Gastroesophageal sphincter (tissue), 4 donors: ENCODE measurements at regions not wholly inside any gene's neighbourhood (a gene's known extent, or its start where the extent isn't known, plus 50 kb on each side); places are given as distances from the start of the nearest gene placed in this dataset.

Experiments
- ATAC-seq: fragments of 150-250 bp; one replicate; pipeline ENCODE4 v1.9.1; 2016; ENCODE audit warnings: mild to moderate bottlenecking, moderate library complexity
- H3K27ac ChIP-seq, 4 donors: fragments of 200-600 bp; sonication (generic) in 3 of 4; 1 replicate in 3 of 4; 2 replicates in 1 of 4; pipeline ENCODE4 v1.5.1; 2016 to 2019
- H3K27me3 ChIP-seq: fragments of 200-600 bp; sonication (generic); one replicate; pipeline ENCODE4 v1.5.1; 2019
- H3K36me3 ChIP-seq, 2 donors: fragments of 200-600 bp; sonication (generic); one replicate each; pipeline ENCODE4 v1.5.1; 2019; ENCODE audit warnings: control low read depth in 1 of 2
- H3K4me1 ChIP-seq, 3 donors: fragments of 200-600 bp; sonication (generic); 1 replicate in 2 of 3; 2 replicates in 1 of 3; pipeline ENCODE4 v1.5.1; 2016 to 2019; ENCODE audit warnings: control low read depth in 2 of 3
- H3K4me3 ChIP-seq, 2 donors: fragments of 200-600 bp; sonication (generic); one replicate each; pipeline ENCODE4 v1.5.1; 2019; ENCODE audit warnings: mild to moderate bottlenecking in 1 of 2, moderate library complexity in 1 of 2
- H3K9me3 ChIP-seq, 3 donors: fragments of 200-600 bp; sonication (generic); one replicate each; pipeline ENCODE4 v1.5.1; 2017 to 2019; ENCODE audit warnings: control low read depth in 2 of 3
- EP300 ChIP-seq: sonication (generic); formaldehyde crosslinking; IDR thresholded peaks from one replicate; pipeline ENCODE4 v1.6.1; 2017; ENCODE audit warnings: antibody characterized with exemption, mild to moderate bottlenecking
- POLR2A ChIP-seq, 2 donors: fragments of 450-650 bp; IDR thresholded peaks; one replicate each; pipeline ENCODE4 v1.6.1; 2017; ENCODE audit warnings: antibody characterized with exemption in 2 of 2, mild to moderate bottlenecking in 2 of 2, moderate library complexity in 1 of 2
- POLR2AphosphoS5 ChIP-seq: sonication (generic); formaldehyde crosslinking; IDR thresholded peaks from one replicate; pipeline ENCODE4 v1.6.1; 2017; ENCODE audit warnings: antibody characterized with exemption
- WGBS, 2 donors: methylation state at CpG; one replicate each; pipeline ENCODE4 v1.1.5; 2018; ENCODE audit warnings: low coverage in 1 of 2; 5-methylcytosine and 5-hydroxymethylcytosine counted together
- TF ChIP-seq, protein P1 (sequence below), 4 experiments: fragments of 200-600 bp in 2 of 4; fragments of 450-650 bp in 2 of 4; sonication (generic) in 1 of 4; IDR thresholded peaks; one replicate each; pipeline ENCODE4 v1.5.1; 2017 to 2019; ENCODE audit warnings: antibody characterized with exemption in 4 of 4, mild to moderate bottlenecking in 2 of 4, moderate library complexity in 2 of 4

DNA sequence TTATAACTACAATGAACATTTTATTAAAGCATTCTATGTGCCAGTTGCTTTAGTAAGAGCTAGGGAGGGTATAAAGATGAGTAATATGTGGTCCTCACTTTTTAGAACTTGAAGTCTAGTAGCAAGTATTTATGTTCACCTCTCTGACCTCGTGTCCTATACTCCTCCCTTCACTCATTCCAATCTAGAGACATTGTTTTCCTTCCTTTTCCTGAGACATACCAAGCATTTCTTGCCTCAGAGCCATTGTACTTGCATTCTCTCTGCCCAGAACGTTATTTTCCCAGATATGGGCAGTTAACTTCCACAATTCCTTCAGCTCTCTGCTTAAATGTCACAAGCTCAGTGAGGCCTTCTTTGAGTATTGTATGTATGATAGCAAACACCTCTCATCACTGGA lies 408.6 kb downstream of the PDCD6IP start:
- Histone ChIP-seq H3K4me1 (peaks cover 1 to 52% (median 15%) of the 10 kb centered on the region in 3 donors), H3K27ac (peak overlapping the region; percentile 84 to 97 (median 88)), H3K27me3 (no peaks in the 10 kb centered on the region), H3K9me3 (no peaks in the 10 kb centered on the region), H3K4me3 (no peak overlapping the region), H3K36me3 (no peaks in the 10 kb centered on the region)
- peak; percentile 37 for ATAC-seq
- TF ChIP-seq POLR2A (IDR thresholded peaks at IDR 0.05), result no peak
- TF ChIP-seq EP300, result no peak
- TF ChIP-seq, protein P1, sequence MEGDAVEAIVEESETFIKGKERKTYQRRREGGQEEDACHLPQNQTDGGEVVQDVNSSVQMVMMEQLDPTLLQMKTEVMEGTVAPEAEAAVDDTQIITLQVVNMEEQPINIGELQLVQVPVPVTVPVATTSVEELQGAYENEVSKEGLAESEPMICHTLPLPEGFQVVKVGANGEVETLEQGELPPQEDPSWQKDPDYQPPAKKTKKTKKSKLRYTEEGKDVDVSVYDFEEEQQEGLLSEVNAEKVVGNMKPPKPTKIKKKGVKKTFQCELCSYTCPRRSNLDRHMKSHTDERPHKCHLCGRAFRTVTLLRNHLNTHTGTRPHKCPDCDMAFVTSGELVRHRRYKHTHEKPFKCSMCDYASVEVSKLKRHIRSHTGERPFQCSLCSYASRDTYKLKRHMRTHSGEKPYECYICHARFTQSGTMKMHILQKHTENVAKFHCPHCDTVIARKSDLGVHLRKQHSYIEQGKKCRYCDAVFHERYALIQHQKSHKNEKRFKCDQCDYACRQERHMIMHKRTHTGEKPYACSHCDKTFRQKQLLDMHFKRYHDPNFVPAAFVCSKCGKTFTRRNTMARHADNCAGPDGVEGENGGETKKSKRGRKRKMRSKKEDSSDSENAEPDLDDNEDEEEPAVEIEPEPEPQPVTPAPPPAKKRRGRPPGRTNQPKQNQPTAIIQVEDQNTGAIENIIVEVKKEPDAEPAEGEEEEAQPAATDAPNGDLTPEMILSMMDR (IDR thresholded peaks at IDR 0.05), result no peak
- TF ChIP-seq POLR2AphosphoS5, result no peak
- WGBS, 2 donors, result 15 to 22% methylated on average over 2 of the region's 2 CpGs

DNA sequence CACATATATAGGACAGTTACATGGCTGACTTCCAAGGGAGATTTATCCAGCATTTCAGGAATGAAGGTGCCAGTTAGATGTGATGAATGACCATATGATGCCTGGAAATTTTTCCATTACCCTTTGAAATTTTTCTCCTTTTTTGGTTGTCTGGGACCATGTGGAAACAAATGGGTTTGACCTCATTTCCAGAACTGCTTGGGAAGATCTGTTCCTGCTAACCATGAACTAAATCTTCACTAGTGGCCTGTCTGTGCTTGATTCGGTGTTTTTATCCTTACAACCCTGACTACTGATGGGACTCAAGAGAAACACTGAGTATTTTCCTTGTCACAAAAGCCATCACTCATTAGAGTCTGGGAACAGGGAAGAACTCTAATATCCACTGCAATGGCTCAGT lies 409.4 kb downstream of the PDCD6IP start:
- Histone ChIP-seq H3K9me3 (no peaks in the 10 kb centered on the region), H3K27me3 (no peaks in the 10 kb centered on the region), H3K4me1 (peaks cover 7 to 60% (median 15%) of the 10 kb centered on the region in 3 donors), H3K4me3 (no peak overlapping the region), H3K36me3 (no peaks in the 10 kb centered on the region), H3K27ac (peak overlapping the region; percentile 84 to 97 (median 88))
- peak; percentile 80 for TF ChIP-seq POLR2AphosphoS5
- no peak for TF ChIP-seq POLR2A (IDR thresholded peaks at IDR 0.05)
- peak; percentile 14 for TF ChIP-seq EP300
- TF ChIP-seq, protein P1 (IDR thresholded peaks at IDR 0.05), result no peak
- ATAC-seq, result peak; percentile 77
- 29 to 33% methylated on average over 1 of the region's 1 CpG for WGBS, 2 donors

DNA sequence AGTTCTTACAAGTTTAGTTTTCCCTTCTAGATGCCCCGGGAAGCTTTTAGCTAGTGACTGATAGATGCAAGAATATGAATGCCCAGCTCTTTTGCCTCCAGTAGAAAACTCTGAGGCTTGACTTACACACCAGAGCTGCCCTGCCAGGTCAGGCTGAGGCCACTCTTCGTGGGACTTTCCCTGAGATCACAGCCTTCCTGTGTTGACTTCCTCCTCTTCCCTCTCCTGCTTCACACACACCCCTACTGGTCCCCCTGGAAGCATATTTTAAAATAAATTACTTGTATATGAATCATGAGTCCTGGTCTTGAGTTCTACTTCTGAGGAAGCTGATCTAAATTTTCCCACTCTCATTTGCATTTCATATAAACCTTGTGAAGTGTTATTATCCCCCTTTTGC lies 413.7 kb downstream of the PDCD6IP start:
- H3K36me3 ChIP-seq, result no peaks in the 10 kb centered on the region
- H3K27me3 ChIP-seq, result no peaks in the 10 kb centered on the region
- no peak overlapping the region for H3K4me3 ChIP-seq
- TF ChIP-seq POLR2AphosphoS5 (no peak), POLR2A (IDR thresholded peaks at IDR 0.05) (no peak), EP300 (no peak)
- TF ChIP-seq, protein P1 (IDR thresholded peaks at IDR 0.05), result no peak
- ATAC-seq, result no peak
- peak overlapping the region; percentile 44 to 89 (median 83) for H3K27ac ChIP-seq
- no peaks in the 10 kb centered on the region for H3K9me3 ChIP-seq
- H3K4me1 ChIP-seq, result peaks cover 11 to 56% (median 18%) of the 10 kb centered on the region in 3 donors
- WGBS, 2 donors, result 34 to 40% methylated on average over 2 of the region's 2 CpGs

DNA sequence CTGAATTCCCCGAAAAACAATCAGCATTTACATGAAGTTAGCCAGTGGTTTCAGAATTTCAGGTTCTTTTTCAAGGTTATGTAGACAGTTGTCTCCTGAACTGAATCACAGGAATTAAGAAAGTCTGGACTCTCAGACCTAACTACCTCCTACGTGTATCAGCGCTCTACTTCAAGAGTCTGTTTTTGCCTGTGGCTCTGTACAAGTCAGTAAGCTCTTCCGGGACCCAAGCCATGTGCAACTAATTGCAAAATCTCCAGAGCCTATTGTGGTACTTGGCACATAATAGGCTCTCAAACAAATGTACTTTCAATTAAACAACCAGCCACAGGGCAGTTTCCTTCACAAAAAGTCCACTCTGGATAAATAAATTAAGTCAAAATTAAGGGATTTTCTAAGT lies 414.2 kb downstream of the PDCD6IP start:
- H3K27ac ChIP-seq, result peak overlapping the region; percentile 44 to 89 (median 83)
- H3K4me3 ChIP-seq, result no peak overlapping the region
- TF ChIP-seq POLR2A (IDR thresholded peaks at IDR 0.05), result no peak
- TF ChIP-seq EP300, result no peak
- TF ChIP-seq, protein P1 (IDR thresholded peaks at IDR 0.05), result no peak
- peak; percentile 65 for TF ChIP-seq POLR2AphosphoS5
- no peaks in the 10 kb centered on the region for H3K27me3 ChIP-seq
- ATAC-seq, result peak; percentile 87
- WGBS, 2 donors, result 23 to 26% methylated on average over 4 of the region's 4 CpGs
- no peaks in the 10 kb centered on the region for H3K36me3 ChIP-seq
- no peaks in the 10 kb centered on the region for H3K9me3 ChIP-seq
- H3K4me1 ChIP-seq, result peaks cover 11 to 51% (median 18%) of the 10 kb centered on the region in 3 donors

DNA sequence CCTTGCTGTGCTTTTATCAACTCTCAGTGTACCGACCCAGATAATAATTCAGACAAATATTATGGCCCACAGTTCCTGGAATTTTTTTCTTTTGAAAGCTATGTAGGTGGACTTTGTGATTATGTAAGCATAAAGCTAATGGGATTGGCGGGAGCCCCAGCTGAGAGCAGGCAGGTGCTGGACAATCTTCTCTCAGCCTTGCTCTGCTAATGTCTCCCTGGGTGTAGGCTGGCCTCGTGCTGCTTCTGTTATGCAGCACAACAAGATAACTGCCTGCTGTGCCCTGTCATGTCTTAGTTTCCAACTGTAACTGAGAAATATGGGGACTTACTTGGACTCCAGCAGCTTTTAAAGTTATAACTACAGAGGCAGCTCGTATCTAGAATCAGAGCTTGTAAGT lies 415.0 kb downstream of the PDCD6IP start:
- Histone ChIP-seq H3K36me3 (no peaks in the 10 kb centered on the region), H3K9me3 (no peaks in the 10 kb centered on the region), H3K27me3 (no peaks in the 10 kb centered on the region), H3K4me3 (no peak overlapping the region), H3K4me1 (peaks cover 11 to 43% (median 14%) of the 10 kb centered on the region in 3 donors), H3K27ac (peak overlapping the region; percentile 44 to 89 (median 83))
- TF ChIP-seq EP300 (no peak), POLR2A (IDR thresholded peaks at IDR 0.05) (no peak), POLR2AphosphoS5 (no peak)
- TF ChIP-seq, protein P1 (IDR thresholded peaks at IDR 0.05), result no peak
- ATAC-seq, result no peak
- WGBS, 2 donors, result 20 to 22% methylated on average over 2 to 3 of the region's 4 CpGs
